ENCODE measurements at regions not wholly inside any gene's neighbourhood (a gene's known extent, or its start where the extent isn't known, plus 50 kb on each side); places are given as distances from the start of the nearest gene placed in this dataset.

GRCh38 chr9:135321580-135321979, 158.0 kb upstream of the PPP1R26 start:
- intact Hi-C loops (cut with micrococcal nuclease): no loop called here
- ATAC-seq: no peak

GRCh38 chr9:135324329-135324728, 155.3 kb upstream of the PPP1R26 start:
- ATAC-seq: no peak
- DNase-seq: no peak

More at GRCh38 chr9:135321580-135321979, 158.0 kb upstream of the PPP1R26 start:
- no peak for DNase-seq

GRCh38 chr9:135326141-135326540, 153.4 kb upstream of the PPP1R26 start:
- DNase-seq (no peak), ATAC-seq (no peak)
- intact Hi-C loops (cut with micrococcal nuclease): no loop called here

More at GRCh38 chr9:135324329-135324728, 155.3 kb upstream of the PPP1R26 start:
- intact Hi-C loops (cut with micrococcal nuclease): no loop called here

GRCh38 chr9:135326633-135327152, 152.9 kb upstream of the PPP1R26 start:
- DNase-seq: no peak
- ATAC-seq: no peak
- intact Hi-C loops (cut with micrococcal nuclease): no loop called here

GRCh38 chr9:135328485-135329417, 150.8 kb upstream of the PPP1R26 start:
- ATAC-seq: no peak
- intact Hi-C loops (cut with micrococcal nuclease): no loop called here
- no peak for DNase-seq

- ATAC-seq (no peak), DNase-seq (no peak)
- intact Hi-C loops (cut with micrococcal nuclease): no loop called here
Observed at GRCh38 chr9:135329571-135330306, 149.8 kb upstream of the PPP1R26 start.

GRCh38 chr9:135330307-135330631, 149.3 kb upstream of the PPP1R26 start:
- ATAC-seq: no peak
- intact Hi-C loops (cut with micrococcal nuclease): no loop called here
- no peak for DNase-seq

- ATAC-seq (no peak), DNase-seq (no peak)
- intact Hi-C loops (cut with micrococcal nuclease): no loop called here
Observed at GRCh38 chr9:135330685-135331590, 148.6 kb upstream of the PPP1R26 start.

GRCh38 chr9:135332516-135332915, 147.1 kb upstream of the PPP1R26 start:
- no peak for DNase-seq
- intact Hi-C loops (cut with micrococcal nuclease): no loop called here
- ATAC-seq: no peak

- intact Hi-C loops (cut with micrococcal nuclease): no loop called here
- DNase-seq (no peak), ATAC-seq (no peak)
Observed at GRCh38 chr9:135332979-135333748, 146.4 kb upstream of the PPP1R26 start.

GRCh38 chr9:135334953-135335460, 144.6 kb upstream of the PPP1R26 start:
- intact Hi-C loops (cut with micrococcal nuclease): no loop called here
- ATAC-seq: no peak
- no peak for DNase-seq

- DNase-seq (no peak), ATAC-seq (no peak)
Observed at GRCh38 chr9:135335691-135336181, 143.8 kb upstream of the PPP1R26 start.

GRCh38 chr9:135336722-135337527, 142.7 kb upstream of the PPP1R26 start:
- intact Hi-C loops (cut with micrococcal nuclease): no loop called here
- no peak for ATAC-seq
- no peak for DNase-seq

More at GRCh38 chr9:135335691-135336181, 143.8 kb upstream of the PPP1R26 start:
- intact Hi-C loops (cut with micrococcal nuclease): no loop called here

GRCh38 chr9:135338546-135338945, 141.0 kb upstream of the PPP1R26 start:
- no peak for DNase-seq
- intact Hi-C loops (cut with micrococcal nuclease): no loop called here
- no peak for ATAC-seq

GRCh38 chr9:135339378-135339973, 140.1 kb upstream of the PPP1R26 start:
- ATAC-seq (no peak), DNase-seq (no peak)
- intact Hi-C loops (cut with micrococcal nuclease): no loop called here

GRCh38 chr9:135340143-135340655, 139.4 kb upstream of the PPP1R26 start:
- ATAC-seq: no peak
- intact Hi-C loops (cut with micrococcal nuclease): loop anchor here (5.0 kb wide), 1 partner anchor 253 kb away; the partner anchor contains the start of gene OLFM1
- no peak for DNase-seq

Data from left ventricle myocardium superior (tissue), 1 donor.